Thyroid gland (tissue), 4 donors: ENCODE measurements at regions not wholly inside any gene's neighbourhood (a gene's known extent, or its start where the extent isn't known, plus 50 kb on each side); places are given as distances from the start of the nearest gene placed in this dataset.

Experiments
- POLR2A ChIP-seq, 2 donors: fragments of 450-650 bp; IDR thresholded peaks; one replicate each; pipeline ENCODE4 v1.6.1; 2017; ENCODE audit warnings: antibody characterized with exemption in 2 of 2, mild to moderate bottlenecking in 2 of 2, moderate library complexity in 1 of 2
- TF ChIP-seq, protein P1 (sequence below), 6 experiments: fragments of 200-600 bp in 3 of 6; fragments of 450-650 bp in 3 of 6; sonication (generic) in 3 of 6; IDR thresholded peaks; one replicate each; pipeline ENCODE4 v1.5.1; 2016 to 2019; ENCODE audit warnings: antibody characterized with exemption in 6 of 6, mild to moderate bottlenecking in 2 of 6, inconsistent platforms in 1 of 6, moderate library complexity in 1 of 6

GRCh38 chr1:22208973-22209378 is 66.1 kb upstream of the WNT4 start:
- TF ChIP-seq, protein P1, sequence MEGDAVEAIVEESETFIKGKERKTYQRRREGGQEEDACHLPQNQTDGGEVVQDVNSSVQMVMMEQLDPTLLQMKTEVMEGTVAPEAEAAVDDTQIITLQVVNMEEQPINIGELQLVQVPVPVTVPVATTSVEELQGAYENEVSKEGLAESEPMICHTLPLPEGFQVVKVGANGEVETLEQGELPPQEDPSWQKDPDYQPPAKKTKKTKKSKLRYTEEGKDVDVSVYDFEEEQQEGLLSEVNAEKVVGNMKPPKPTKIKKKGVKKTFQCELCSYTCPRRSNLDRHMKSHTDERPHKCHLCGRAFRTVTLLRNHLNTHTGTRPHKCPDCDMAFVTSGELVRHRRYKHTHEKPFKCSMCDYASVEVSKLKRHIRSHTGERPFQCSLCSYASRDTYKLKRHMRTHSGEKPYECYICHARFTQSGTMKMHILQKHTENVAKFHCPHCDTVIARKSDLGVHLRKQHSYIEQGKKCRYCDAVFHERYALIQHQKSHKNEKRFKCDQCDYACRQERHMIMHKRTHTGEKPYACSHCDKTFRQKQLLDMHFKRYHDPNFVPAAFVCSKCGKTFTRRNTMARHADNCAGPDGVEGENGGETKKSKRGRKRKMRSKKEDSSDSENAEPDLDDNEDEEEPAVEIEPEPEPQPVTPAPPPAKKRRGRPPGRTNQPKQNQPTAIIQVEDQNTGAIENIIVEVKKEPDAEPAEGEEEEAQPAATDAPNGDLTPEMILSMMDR (IDR thresholded peaks at IDR 0.05): no peak
- TF ChIP-seq POLR2A (IDR thresholded peaks at IDR 0.05): no peak
